ENCODE measurements at regions not wholly inside any gene's neighbourhood (a gene's known extent, or its start where the extent isn't known, plus 50 kb on each side); places are given as distances from the start of the nearest gene placed in this dataset.

DNA sequence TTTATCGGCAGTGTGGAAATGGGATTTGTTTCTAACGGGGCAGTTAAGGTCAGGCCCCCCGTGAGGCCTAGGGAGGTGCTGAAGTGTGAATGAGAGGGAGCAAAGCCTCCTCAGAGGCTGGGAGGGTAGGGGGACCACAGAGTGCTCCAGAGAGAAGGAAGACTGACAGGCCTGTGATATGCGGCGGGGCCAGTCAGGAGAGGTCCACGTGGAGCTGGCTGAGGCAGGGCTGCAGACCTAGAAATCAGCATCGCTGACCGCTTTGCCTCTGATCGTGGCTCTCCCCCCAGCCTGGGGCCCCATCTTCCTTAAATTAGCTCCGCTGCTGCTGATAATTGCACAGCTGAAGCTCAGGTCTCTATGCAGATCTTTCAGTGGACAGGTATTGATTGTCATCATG, 240.8 kb upstream of the PWP1 start:
- Histone ChIP-seq H2BK120ac (ENCODE audit: low read depth, low read length, poor library complexity, severe bottlenecking) (no peak overlapping the region), H3T11ph (ENCODE audit: low read length) (no peak overlapping the region), H2AFZ (ENCODE audit: low read length) (no peak overlapping the region), H2BK12ac (ENCODE audit: insufficient read length, low read depth, low read length) (no peak overlapping the region), H3K27ac (ENCODE audit: insufficient read length, low read depth, low read length) (no peak overlapping the region), H3K4me1 (ENCODE audit: insufficient read depth, low read length) (no peaks in the 10 kb centered on the region; the same call in 1 of the 2 replicates), H4K5ac (ENCODE audit: insufficient read length, low read depth, low read length) (no peak overlapping the region), H3K9ac (ENCODE audit: extremely low read depth, insufficient read length, low read length) (no peak overlapping the region), H4K91ac (ENCODE audit: insufficient read length, low read depth, low read length) (no peak overlapping the region), H3K4me2 (ENCODE audit: insufficient read depth, insufficient read length, low read length) (no peak overlapping the region), H2BK5ac (ENCODE audit: insufficient read length, low read length) (no peak overlapping the region), H3K18ac (ENCODE audit: insufficient read length, low read depth, low read length) (no peak overlapping the region), H3K23ac (ENCODE audit: insufficient read length, low read depth, low read length) (no peak overlapping the region), H3K4ac (ENCODE audit: low read depth, low read length) (no peak overlapping the region), H3K9me3 (ENCODE audit: control insufficient read depth, low read depth, low read length) (no peaks in the 10 kb centered on the region), H3K14ac (ENCODE audit: insufficient read depth, low read length) (no peak overlapping the region), H3K56ac (ENCODE audit: insufficient read length, low read depth, low read length) (no peak overlapping the region), H4K20me1 (ENCODE audit: control insufficient read depth, insufficient read depth, insufficient read length) (no peaks in the 10 kb centered on the region), H4K8ac (replicated peaks; ENCODE audit: insufficient read length, low read depth, low read length) (no peak overlapping the region), H3K79me2 (ENCODE audit: insufficient read depth, low read length) (no peaks in the 10 kb centered on the region), H3K27me3 (ENCODE audit: insufficient read depth, low read length) (no peaks in the 10 kb centered on the region), H3K23me2 (ENCODE audit: insufficient read length, low read depth, low read length, poor library complexity, severe bottlenecking) (no peaks in the 10 kb centered on the region), H3K79me1 (ENCODE audit: insufficient read depth, low read depth, low read length, poor library complexity, severe bottlenecking) (no peaks in the 10 kb centered on the region), H2AK5ac (ENCODE audit: insufficient read length, low read length) (no peak overlapping the region), H2BK15ac (ENCODE audit: low read depth, low read length) (no peak overlapping the region), H2BK20ac (ENCODE audit: low read depth, low read length, poor library complexity, severe bottlenecking) (no peak overlapping the region)
- WGBS (ENCODE audit: extremely low coverage, insufficient read length, low lambda C conversion rate), result no CpG with 5 or more reads among the region's 10 CpGs
- no peak for DNase-seq
- peaks cover 13 to 17% of the 10 kb centered on the region in 2 experiments for H3K4me1 Mint-ChIP-seq
- no peak for TF ChIP-seq CTCF (conservative IDR thresholded peaks at IDR 0.05)
- H3K36me3 Mint-ChIP-seq (ENCODE audit: insufficient read depth in 1 of 3, low read depth in 3 of 3), result no peaks in the 10 kb centered on the region
- no peaks in the 10 kb centered on the region; the same call in 1 of the 2 replicates for H3K27me3 Mint-ChIP-seq (ENCODE audit: low read depth)
- H3K27ac Mint-ChIP-seq, result no peak overlapping the region
- H3K9me3 Mint-ChIP-seq, result no peaks in the 10 kb centered on the region
- no peak overlapping the region for H3K4me3 Mint-ChIP-seq

All from H9 (cell line).